ENCODE measurements at regions not wholly inside any gene's neighbourhood (a gene's known extent, or its start where the extent isn't known, plus 50 kb on each side); places are given as distances from the start of the nearest gene placed in this dataset.

- no peaks in the 10 kb centered on the region for H3K27me3 ChIP-seq (ENCODE audit: control insufficient read depth, insufficient read depth, low read length)
- no peak overlapping the region for H3K9ac ChIP-seq (ENCODE audit: low read depth, low read length)
- no peaks in the 10 kb centered on the region for H3K9me3 ChIP-seq (ENCODE audit: control insufficient read depth, insufficient read depth, low read length)
Measured at GRCh38 chr13:109977212-109977968, 191.0 kb upstream of the IRS2 start.

GRCh38 chr13:109976206-109976997 is 190.0 kb upstream of the IRS2 start:
- H3K27me3 ChIP-seq (ENCODE audit: control insufficient read depth, insufficient read depth, low read length): no peaks in the 10 kb centered on the region
- no peak overlapping the region for H3K4me3 ChIP-seq (ENCODE audit: low read depth, low read length)
- H3K9ac ChIP-seq (ENCODE audit: low read depth, low read length): no peak overlapping the region
- H3K36me3 ChIP-seq (ENCODE audit: control insufficient read depth, insufficient read depth, low read length): no peaks in the 10 kb centered on the region
- H3K9me3 ChIP-seq (ENCODE audit: control insufficient read depth, insufficient read depth, low read length): no peaks in the 10 kb centered on the region
- H3K27ac ChIP-seq (ENCODE audit: low read depth, low read length): no peak overlapping the region
- no peaks in the 10 kb centered on the region for H3K4me1 ChIP-seq (ENCODE audit: control insufficient read depth, insufficient read depth, low read length)

More at GRCh38 chr13:109977212-109977968, 191.0 kb upstream of the IRS2 start:
- Histone ChIP-seq H3K4me1 (ENCODE audit: control insufficient read depth, insufficient read depth, low read length) (no peaks in the 10 kb centered on the region), H3K36me3 (ENCODE audit: control insufficient read depth, insufficient read depth, low read length) (no peaks in the 10 kb centered on the region), H3K4me3 (ENCODE audit: low read depth, low read length) (no peak overlapping the region), H3K27ac (ENCODE audit: low read depth, low read length) (no peak overlapping the region)

DNA sequence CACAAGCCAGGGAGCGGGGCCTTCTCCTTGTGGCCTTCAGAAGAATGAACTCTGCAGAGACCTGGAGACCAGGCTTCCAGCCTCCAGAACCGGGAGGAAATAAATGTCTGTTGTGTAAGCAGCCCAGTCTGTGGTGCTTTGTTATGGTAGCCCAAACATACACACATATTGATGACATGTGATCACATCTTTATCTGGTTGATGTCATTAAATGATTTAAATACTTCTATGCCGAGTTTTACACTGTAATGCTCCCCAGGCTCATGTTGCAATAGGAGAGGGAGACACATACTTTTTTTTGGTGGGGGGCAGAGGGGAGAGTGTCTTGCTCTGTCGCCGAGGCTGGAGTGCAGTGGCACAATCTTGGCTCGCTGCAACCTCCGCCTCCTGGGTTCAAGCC is 188.0 kb upstream of the IRS2 start:
- H3K27me3 ChIP-seq (ENCODE audit: control insufficient read depth, insufficient read depth, low read length): no peaks in the 10 kb centered on the region
- H3K9ac ChIP-seq (ENCODE audit: low read depth, low read length): no peak overlapping the region
- H3K36me3 ChIP-seq (ENCODE audit: control insufficient read depth, insufficient read depth, low read length): no peaks in the 10 kb centered on the region
- H3K27ac ChIP-seq (ENCODE audit: low read depth, low read length): no peak overlapping the region
- H3K9me3 ChIP-seq (ENCODE audit: control insufficient read depth, insufficient read depth, low read length): 0 out of 2 replicates have a peak, but pooled peaks cover 7% of the 10 kb centered on the region
- no peaks in the 10 kb centered on the region for H3K4me1 ChIP-seq (ENCODE audit: control insufficient read depth, insufficient read depth, low read length)
- no peak overlapping the region for H3K4me3 ChIP-seq (ENCODE audit: low read depth, low read length)

GRCh38 chr13:109973279-109973678 is 186.9 kb upstream of the IRS2 start:
- Histone ChIP-seq H3K9ac (ENCODE audit: low read depth, low read length) (no peak overlapping the region), H3K9me3 (ENCODE audit: control insufficient read depth, insufficient read depth, low read length) (0 out of 2 replicates have a peak, but pooled peaks cover 7% of the 10 kb centered on the region), H3K36me3 (ENCODE audit: control insufficient read depth, insufficient read depth, low read length) (no peaks in the 10 kb centered on the region), H3K27ac (ENCODE audit: low read depth, low read length) (no peak overlapping the region), H3K4me1 (ENCODE audit: control insufficient read depth, insufficient read depth, low read length) (no peaks in the 10 kb centered on the region), H3K4me3 (ENCODE audit: low read depth, low read length) (no peak overlapping the region), H3K27me3 (ENCODE audit: control insufficient read depth, insufficient read depth, low read length) (no peaks in the 10 kb centered on the region)

DNA sequence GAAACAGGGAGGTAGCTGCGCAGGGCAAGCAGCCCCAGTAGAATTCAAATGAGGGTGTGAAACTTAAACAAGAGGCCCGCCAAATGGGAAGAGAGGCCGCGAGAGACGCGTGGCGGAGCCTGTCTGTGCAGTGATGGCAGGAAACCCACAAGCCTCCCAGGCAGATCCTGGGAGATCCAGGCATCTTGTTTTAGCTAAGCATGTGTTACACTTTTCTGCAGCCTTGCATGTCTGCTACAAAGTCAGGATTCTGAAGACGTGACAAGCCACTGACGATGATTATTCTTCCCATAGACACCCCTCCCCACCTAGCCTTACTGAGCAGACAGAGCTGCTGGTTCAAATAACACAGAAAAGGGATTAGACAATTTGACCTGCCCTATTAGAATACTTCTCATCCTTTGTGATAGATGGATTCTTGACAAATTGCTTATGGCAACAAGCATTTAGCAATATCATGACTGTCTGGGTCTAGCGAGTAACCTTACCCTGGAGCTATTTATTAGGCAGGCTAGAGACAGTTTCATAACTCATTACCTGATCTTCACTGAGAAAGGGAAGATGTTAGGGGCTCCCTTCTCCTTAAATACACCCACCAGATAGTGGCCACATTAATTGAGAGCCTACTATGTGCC is 185.2 kb upstream of the IRS2 start:
- no peaks in the 10 kb centered on the region for H3K36me3 ChIP-seq (ENCODE audit: control insufficient read depth, insufficient read depth, low read length)
- no peaks in the 10 kb centered on the region for H3K4me1 ChIP-seq (ENCODE audit: control insufficient read depth, insufficient read depth, low read length)
- no peak overlapping the region for H3K27ac ChIP-seq (ENCODE audit: low read depth, low read length)
- H3K4me3 ChIP-seq (ENCODE audit: low read depth, low read length): no peak overlapping the region
- H3K9ac ChIP-seq (ENCODE audit: low read depth, low read length): no peak overlapping the region
- H3K9me3 ChIP-seq (ENCODE audit: control insufficient read depth, insufficient read depth, low read length): 0 out of 2 replicates have a peak, but pooled peaks cover 7% of the 10 kb centered on the region
- no peaks in the 10 kb centered on the region for H3K27me3 ChIP-seq (ENCODE audit: control insufficient read depth, insufficient read depth, low read length)

GRCh38 chr13:109971006-109971405 is 184.6 kb upstream of the IRS2 start:
- Histone ChIP-seq H3K4me1 (ENCODE audit: control insufficient read depth, insufficient read depth, low read length) (no peaks in the 10 kb centered on the region), H3K9ac (ENCODE audit: low read depth, low read length) (no peak overlapping the region), H3K27ac (ENCODE audit: low read depth, low read length) (no peak overlapping the region), H3K4me3 (ENCODE audit: low read depth, low read length) (no peak overlapping the region), H3K36me3 (ENCODE audit: control insufficient read depth, insufficient read depth, low read length) (no peaks in the 10 kb centered on the region), H3K27me3 (ENCODE audit: control insufficient read depth, insufficient read depth, low read length) (no peaks in the 10 kb centered on the region), H3K9me3 (ENCODE audit: control insufficient read depth, insufficient read depth, low read length) (0 out of 2 replicates have a peak, but pooled peaks cover 7% of the 10 kb centered on the region)

DNA sequence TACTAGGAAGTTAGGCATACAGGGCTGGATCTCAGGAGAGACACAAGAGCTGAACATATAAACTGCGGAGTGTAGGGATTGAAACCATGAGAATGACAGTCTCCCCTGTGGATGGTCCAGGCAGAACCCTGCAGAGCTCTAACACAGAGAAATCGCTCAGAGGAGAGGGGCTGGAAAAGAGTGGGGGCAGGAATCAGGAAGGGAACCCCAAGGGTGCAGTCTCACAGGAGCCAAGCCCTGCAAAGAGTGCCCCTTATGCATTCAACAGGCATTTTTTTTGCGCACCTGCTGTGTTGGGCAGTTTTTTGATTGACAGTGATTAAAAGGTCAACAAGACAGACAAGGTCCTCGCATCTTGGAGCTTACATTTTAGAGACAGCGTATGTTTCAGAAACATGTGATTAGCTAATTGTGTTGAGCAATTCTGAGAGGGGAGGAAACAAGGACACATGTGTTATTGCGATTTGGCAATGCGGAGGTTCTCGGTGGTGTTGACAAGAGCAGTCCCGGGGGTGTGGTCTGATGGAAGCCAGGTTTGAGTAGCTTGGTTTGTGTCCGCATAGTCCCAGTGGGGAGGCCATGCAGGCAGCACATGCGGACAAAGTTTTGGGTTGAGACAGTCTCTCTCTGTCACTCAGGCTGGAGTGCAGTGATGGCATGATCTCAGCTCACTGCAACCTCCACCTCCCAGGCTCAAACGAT is 182.6 kb upstream of the IRS2 start:
- H3K27me3 ChIP-seq (ENCODE audit: control insufficient read depth, insufficient read depth, low read length): no peaks in the 10 kb centered on the region

DNA sequence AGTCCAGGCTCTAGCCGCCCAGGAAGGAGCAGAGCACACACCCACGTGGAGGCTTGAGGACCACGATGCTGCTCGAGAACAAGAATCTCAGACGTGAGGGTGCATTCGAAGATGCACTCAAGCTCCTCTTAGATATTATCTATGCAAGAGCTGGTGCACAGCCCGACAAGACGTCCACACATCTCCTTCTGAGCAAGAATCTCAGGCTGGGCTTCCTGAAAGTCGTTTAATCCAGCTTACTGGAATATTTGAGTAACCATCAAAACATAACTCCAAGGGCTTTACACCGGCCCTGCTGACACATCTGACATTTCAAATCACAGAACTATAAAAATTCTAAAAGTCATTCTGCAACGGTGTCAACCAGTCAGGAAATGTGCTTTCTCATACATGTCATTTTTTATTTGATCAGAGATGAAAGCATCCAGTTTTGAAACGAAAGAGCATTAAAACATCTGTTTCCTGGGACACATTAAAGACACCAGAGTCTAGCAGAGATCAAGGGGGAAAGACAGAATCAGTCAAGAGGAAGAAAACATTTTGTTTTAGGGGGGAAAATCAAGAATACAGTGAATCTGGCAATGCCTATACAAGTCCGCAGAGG is 177.7 kb upstream of the IRS2 start:
- H3K27me3 ChIP-seq (ENCODE audit: control insufficient read depth, insufficient read depth, low read length): no peaks in the 10 kb centered on the region
- no peaks in the 10 kb centered on the region for H3K4me1 ChIP-seq (ENCODE audit: control insufficient read depth, insufficient read depth, low read length)
- no peaks in the 10 kb centered on the region for H3K36me3 ChIP-seq (ENCODE audit: control insufficient read depth, insufficient read depth, low read length)
- no peaks in the 10 kb centered on the region for H3K9me3 ChIP-seq (ENCODE audit: control insufficient read depth, insufficient read depth, low read length)
- H3K27ac ChIP-seq (ENCODE audit: low read depth, low read length): no peak overlapping the region
- H3K9ac ChIP-seq (ENCODE audit: low read depth, low read length): no peak overlapping the region
- no peak overlapping the region for H3K4me3 ChIP-seq (ENCODE audit: low read depth, low read length)

More for the DNA sequence above, 182.6 kb upstream of the IRS2 start:
- Histone ChIP-seq H3K4me3 (ENCODE audit: low read depth, low read length) (no peak overlapping the region), H3K27ac (ENCODE audit: low read depth, low read length) (no peak overlapping the region), H3K4me1 (ENCODE audit: control insufficient read depth, insufficient read depth, low read length) (no peaks in the 10 kb centered on the region), H3K9me3 (ENCODE audit: control insufficient read depth, insufficient read depth, low read length) (0 out of 2 replicates have a peak, but pooled peaks cover 7% of the 10 kb centered on the region), H3K36me3 (ENCODE audit: control insufficient read depth, insufficient read depth, low read length) (no peaks in the 10 kb centered on the region), H3K9ac (ENCODE audit: low read depth, low read length) (no peak overlapping the region)

DNA sequence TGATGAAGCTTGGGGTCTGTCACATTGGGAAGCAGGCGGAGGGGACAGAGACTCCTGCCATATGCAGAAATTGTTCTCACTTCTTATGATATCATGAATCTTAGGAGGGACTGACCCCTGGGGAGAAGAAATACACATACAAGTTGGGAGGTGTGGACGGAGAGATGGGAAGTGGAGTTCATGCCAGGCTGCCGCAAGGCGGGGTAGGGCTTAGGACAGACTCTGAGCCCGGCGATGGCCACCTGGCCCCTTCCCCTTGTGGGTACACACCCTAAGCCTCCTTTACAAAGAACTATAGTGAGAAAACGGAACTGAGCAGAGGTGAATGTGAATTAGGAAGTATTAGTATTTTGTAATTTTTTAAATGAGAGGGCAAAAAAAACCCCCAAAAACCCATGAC is 177.0 kb upstream of the IRS2 start:
- Histone ChIP-seq H3K4me3 (ENCODE audit: low read depth, low read length) (no peak overlapping the region), H3K9me3 (ENCODE audit: control insufficient read depth, insufficient read depth, low read length) (no peaks in the 10 kb centered on the region), H3K9ac (ENCODE audit: low read depth, low read length) (no peak overlapping the region), H3K4me1 (ENCODE audit: control insufficient read depth, insufficient read depth, low read length) (no peaks in the 10 kb centered on the region), H3K27me3 (ENCODE audit: control insufficient read depth, insufficient read depth, low read length) (no peaks in the 10 kb centered on the region), H3K36me3 (ENCODE audit: control insufficient read depth, insufficient read depth, low read length) (no peaks in the 10 kb centered on the region), H3K27ac (ENCODE audit: low read depth, low read length) (no peak overlapping the region)

DNA sequence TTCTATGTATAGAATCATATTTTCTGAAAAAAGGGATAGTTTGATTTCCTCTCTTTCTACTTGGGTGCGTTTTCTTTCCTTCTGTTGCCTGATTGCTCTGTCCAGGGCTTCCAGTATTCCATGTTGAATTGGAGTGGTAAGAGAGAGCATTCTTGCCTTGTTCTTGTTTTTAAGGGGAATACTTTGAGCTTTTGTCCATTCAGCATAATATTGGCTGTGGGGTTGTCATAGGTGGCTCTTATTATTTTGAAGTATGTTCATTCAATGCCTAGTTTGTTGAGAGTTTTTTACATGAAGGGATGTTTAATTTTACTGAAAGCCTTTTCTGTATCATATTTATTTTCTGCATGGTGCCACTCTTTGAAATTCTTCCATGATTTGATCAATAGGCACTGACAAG is 173.5 kb upstream of the IRS2 start:
- Histone ChIP-seq H3K4me3 (ENCODE audit: low read depth, low read length) (no peak overlapping the region), H3K9ac (ENCODE audit: low read depth, low read length) (no peak overlapping the region), H3K27ac (ENCODE audit: low read depth, low read length) (no peak overlapping the region), H3K36me3 (ENCODE audit: control insufficient read depth, insufficient read depth, low read length) (no peaks in the 10 kb centered on the region), H3K4me1 (ENCODE audit: control insufficient read depth, insufficient read depth, low read length) (no peaks in the 10 kb centered on the region), H3K9me3 (ENCODE audit: control insufficient read depth, insufficient read depth, low read length) (peaks cover 4% of the 10 kb centered on the region; the same call in 1 of the 2 replicates), H3K27me3 (ENCODE audit: control insufficient read depth, insufficient read depth, low read length) (no peaks in the 10 kb centered on the region)

Data from HUES48 (cell line).